Sigmoid colon (tissue), 6 donors: ENCODE measurements at regions not wholly inside any gene's neighbourhood (a gene's known extent, or its start where the extent isn't known, plus 50 kb on each side); places are given as distances from the start of the nearest gene placed in this dataset.
"Not testable (repeated sequence)": the region's sequence is repeated elsewhere in the genome, so short reads cannot be mapped to it uniquely, and the experiment has no call there.

Experiments
- DNase-seq: peaks from one replicate; pipeline ENCODE4 v3.0.0-alpha.2; 2019
- H3K27ac ChIP-seq, 4 donors: fragments of 200-600 bp; sonication (generic); one replicate each; pipeline ENCODE4 v1.5.1; 2016 to 2019; ENCODE audit warnings: mild to moderate bottlenecking in 1 of 4
- H3K27me3 ChIP-seq, 3 donors: fragments of 200-600 bp; sonication (generic); one replicate each; pipeline ENCODE4 v1.5.1; 2019; ENCODE audit warnings: mild to moderate bottlenecking in 1 of 3
- H3K36me3 ChIP-seq, 4 donors: fragments of 200-600 bp; sonication (generic); one replicate each; pipeline ENCODE4 v1.5.1; 2016 to 2019
- H3K4me1 ChIP-seq, 4 donors: fragments of 200-600 bp; sonication (generic); one replicate each; pipeline ENCODE4 v1.5.1; 2017 to 2019
- H3K4me3 ChIP-seq, 4 donors: fragments of 200-600 bp; sonication (generic); one replicate each; pipeline ENCODE4 v1.5.1; 2017 to 2019; ENCODE audit warnings: mild to moderate bottlenecking in 2 of 4, moderate library complexity in 1 of 4
- H3K9me3 ChIP-seq, 4 donors: fragments of 200-600 bp in 3 of 4; sonication (generic) in 3 of 4; one replicate each; pipeline versions ENCODE4 v1.5.1 to v1.6.1; 2013 to 2019
- EP300 ChIP-seq, 4 donors: sonication (generic); formaldehyde crosslinking; IDR thresholded peaks; one replicate each; pipeline ENCODE4 v1.6.1; 2017; ENCODE audit warnings: antibody characterized with exemption in 4 of 4
- POLR2A ChIP-seq, 2 donors: fragments of 450-650 bp; IDR thresholded peaks; one replicate each; pipeline ENCODE4 v1.6.1; 2016; ENCODE audit warnings: antibody characterized with exemption in 2 of 2, mild to moderate bottlenecking in 2 of 2, moderate library complexity in 2 of 2
- POLR2AphosphoS5 ChIP-seq, 4 donors: sonication (generic); formaldehyde crosslinking; IDR thresholded peaks; one replicate each; pipeline ENCODE4 v1.6.1; 2017; ENCODE audit warnings: antibody characterized with exemption in 4 of 4
- WGBS, 2 donors: extraction: QIAGEN DNeasy Blood & Tissue Kit; methylation state at CpG; one replicate each; pipeline ENCODE4 v1.1.7; 2013; 5-methylcytosine and 5-hydroxymethylcytosine counted together
- intact Hi-C: fragments of 100-400 bp; cut with DNase I; formaldehyde crosslinking; loops from one replicate; pipeline ENCODE4 v1.15.1; 2023
- TF ChIP-seq, protein P1 (sequence below), 4 experiments: fragments of 450-650 bp in 3 of 4; fragments of 200-600 bp in 1 of 4; IDR thresholded peaks; one replicate each; pipeline ENCODE4 v1.5.1; 2016 to 2019; ENCODE audit warnings: antibody characterized with exemption in 4 of 4, mild to moderate bottlenecking in 3 of 4, moderate library complexity in 2 of 4
- donor health status: healthy with polysubstance abuse.
- donor health status: healthy.

DNA sequence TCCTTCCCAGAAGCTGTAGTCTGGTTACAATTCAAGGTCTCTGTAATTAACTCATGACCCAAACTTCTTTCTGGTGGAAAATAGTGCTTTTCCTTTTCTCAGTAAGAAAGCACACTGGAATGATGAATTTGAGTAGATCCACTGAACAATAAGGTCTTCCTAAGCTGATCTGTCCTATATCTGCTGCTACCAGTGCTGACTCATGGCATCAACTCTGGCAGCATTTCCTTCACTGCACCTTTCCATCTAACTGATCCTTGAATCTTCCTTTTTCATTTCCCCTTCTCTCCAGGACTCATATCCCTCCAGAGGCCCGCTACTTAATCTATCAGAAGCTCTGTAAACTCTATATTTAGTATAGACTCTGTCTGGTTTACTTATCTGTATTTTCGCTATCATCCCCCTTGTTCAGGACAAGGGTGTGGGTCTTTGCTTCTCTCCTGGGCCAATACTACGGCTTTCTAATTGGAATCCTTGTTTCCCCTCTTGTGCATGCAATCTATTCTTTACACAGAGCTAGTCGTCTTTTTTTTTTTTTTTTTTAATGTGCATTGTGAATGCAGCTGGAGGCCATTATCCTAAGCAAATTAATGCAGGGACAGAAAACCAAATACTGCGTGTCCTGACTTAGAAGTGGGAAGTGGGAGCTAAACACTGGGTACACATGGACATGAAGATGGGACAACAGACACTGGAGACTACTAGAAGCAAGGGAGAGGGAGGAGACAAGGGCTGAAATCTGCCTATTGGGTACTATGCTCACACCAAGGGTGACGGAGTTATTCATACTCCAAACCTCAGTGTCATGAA is 192.2 kb upstream of the RPS23 start:
- no peaks in the 10 kb centered on the region for H3K27me3 ChIP-seq
- no peak overlapping the region for H3K4me3 ChIP-seq
- TF ChIP-seq POLR2AphosphoS5 (IDR thresholded peaks at IDR 0.05) (no peak), POLR2A (IDR thresholded peaks at IDR 0.05) (no peak), EP300 (IDR thresholded peaks at IDR 0.05) (no peak)
- TF ChIP-seq, protein P1, sequence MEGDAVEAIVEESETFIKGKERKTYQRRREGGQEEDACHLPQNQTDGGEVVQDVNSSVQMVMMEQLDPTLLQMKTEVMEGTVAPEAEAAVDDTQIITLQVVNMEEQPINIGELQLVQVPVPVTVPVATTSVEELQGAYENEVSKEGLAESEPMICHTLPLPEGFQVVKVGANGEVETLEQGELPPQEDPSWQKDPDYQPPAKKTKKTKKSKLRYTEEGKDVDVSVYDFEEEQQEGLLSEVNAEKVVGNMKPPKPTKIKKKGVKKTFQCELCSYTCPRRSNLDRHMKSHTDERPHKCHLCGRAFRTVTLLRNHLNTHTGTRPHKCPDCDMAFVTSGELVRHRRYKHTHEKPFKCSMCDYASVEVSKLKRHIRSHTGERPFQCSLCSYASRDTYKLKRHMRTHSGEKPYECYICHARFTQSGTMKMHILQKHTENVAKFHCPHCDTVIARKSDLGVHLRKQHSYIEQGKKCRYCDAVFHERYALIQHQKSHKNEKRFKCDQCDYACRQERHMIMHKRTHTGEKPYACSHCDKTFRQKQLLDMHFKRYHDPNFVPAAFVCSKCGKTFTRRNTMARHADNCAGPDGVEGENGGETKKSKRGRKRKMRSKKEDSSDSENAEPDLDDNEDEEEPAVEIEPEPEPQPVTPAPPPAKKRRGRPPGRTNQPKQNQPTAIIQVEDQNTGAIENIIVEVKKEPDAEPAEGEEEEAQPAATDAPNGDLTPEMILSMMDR (IDR thresholded peaks at IDR 0.05), result no peak
- no peak for DNase-seq
- no peaks in the 10 kb centered on the region for H3K36me3 ChIP-seq
- 87 to 91% methylated on average over 6 of the region's 6 CpGs for WGBS, 2 donors
- H3K4me1 ChIP-seq, result no peaks in the 10 kb centered on the region
- no peak overlapping the region for H3K27ac ChIP-seq
- intact Hi-C loops, result no loop called here
- H3K9me3 ChIP-seq, result no peaks in the 10 kb centered on the region

- no peak for DNase-seq
- intact Hi-C loops, result no loop called here
- Histone ChIP-seq H3K27me3 (no peaks in the 10 kb centered on the region), H3K9me3 (peaks cover 0 to 5% (median 2%) of the 10 kb centered on the region in 4 donors), H3K4me1 (no peaks in the 10 kb centered on the region), H3K4me3 (no peak overlapping the region), H3K36me3 (no peaks in the 10 kb centered on the region), H3K27ac (no peak overlapping the region)
- TF ChIP-seq, protein P1 (IDR thresholded peaks at IDR 0.05), result no peak
- TF ChIP-seq POLR2A (IDR thresholded peaks at IDR 0.05) (no peak), POLR2AphosphoS5 (IDR thresholded peaks at IDR 0.05) (no peak), EP300 (IDR thresholded peaks at IDR 0.05) (no peak)
- WGBS, 2 donors, result 82 to 90% methylated on average over 6 of the region's 6 CpGs
Observed at GRCh38 chr5:82466986-82467561, 188.9 kb upstream of the RPS23 start.

DNA sequence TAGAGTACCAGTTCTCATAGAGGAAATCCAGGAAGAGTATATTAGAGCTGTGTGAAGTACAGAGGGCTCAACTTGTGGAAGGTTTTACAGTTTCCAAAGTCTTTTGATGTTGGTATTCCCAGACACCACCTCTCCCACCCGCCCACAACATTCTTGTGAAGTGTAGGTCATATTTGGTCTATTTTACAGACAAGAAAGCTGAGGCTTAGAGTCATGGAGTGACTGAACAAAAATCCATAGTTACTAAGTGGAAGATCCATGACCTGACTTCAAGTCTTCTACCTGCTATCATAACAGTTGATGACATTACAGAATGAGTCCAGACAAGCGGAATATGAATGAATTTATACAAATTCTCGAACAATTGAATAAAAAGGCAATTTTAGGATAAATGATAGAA is 187.1 kb upstream of the RPS23 start:
- Histone ChIP-seq H3K9me3 (peaks cover 0 to 10% (median 2%) of the 10 kb centered on the region in 4 donors), H3K27ac (no peak overlapping the region), H3K27me3 (no peaks in the 10 kb centered on the region), H3K36me3 (no peaks in the 10 kb centered on the region), H3K4me3 (no peak overlapping the region), H3K4me1 (no peaks in the 10 kb centered on the region)
- intact Hi-C loops, result no loop called here
- no peak for DNase-seq
- TF ChIP-seq, protein P1 (IDR thresholded peaks at IDR 0.05), result no peak
- no peak for TF ChIP-seq POLR2AphosphoS5 (IDR thresholded peaks at IDR 0.05)
- TF ChIP-seq POLR2A (IDR thresholded peaks at IDR 0.05), result no peak
- no peak for TF ChIP-seq EP300 (IDR thresholded peaks at IDR 0.05)
- WGBS, 2 donors, result 94 to 95% methylated on average over 3 of the region's 3 CpGs

DNA sequence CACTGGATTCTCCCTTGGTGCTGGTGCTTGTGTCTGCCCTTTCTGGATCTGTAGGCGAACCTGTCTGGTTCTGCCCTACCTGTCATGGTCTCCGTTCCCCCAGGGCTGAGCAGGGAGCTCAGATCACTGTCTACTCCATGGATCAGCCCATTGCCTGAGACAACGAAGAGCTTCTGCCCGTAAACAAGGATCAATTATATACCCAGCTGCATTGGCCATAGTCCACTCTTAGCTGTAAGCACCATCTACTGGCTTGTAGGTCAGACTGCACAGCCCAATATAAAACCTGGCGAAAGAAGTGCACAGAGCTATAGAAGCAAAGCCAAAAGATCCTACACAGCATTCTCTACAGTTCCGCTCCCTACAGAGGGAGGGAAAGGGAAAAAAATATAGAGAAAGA is 181.5 kb upstream of the RPS23 start:
- Histone ChIP-seq H3K27ac (no peak overlapping the region), H3K9me3 (peaks cover 0 to 10% (median 2%) of the 10 kb centered on the region in 4 donors), H3K4me1 (no peaks in the 10 kb centered on the region), H3K4me3 (no peak overlapping the region), H3K27me3 (no peaks in the 10 kb centered on the region), H3K36me3 (no peaks in the 10 kb centered on the region)
- WGBS, 2 donors, result 95 to 96% methylated on average over 6 of the region's 6 CpGs
- DNase-seq, result no peak
- TF ChIP-seq POLR2A (IDR thresholded peaks at IDR 0.05) (no peak), POLR2AphosphoS5 (IDR thresholded peaks at IDR 0.05) (no peak), EP300 (IDR thresholded peaks at IDR 0.05) (no peak)
- TF ChIP-seq, protein P1 (IDR thresholded peaks at IDR 0.05), result no peak
- intact Hi-C loops, result no loop called here

DNA sequence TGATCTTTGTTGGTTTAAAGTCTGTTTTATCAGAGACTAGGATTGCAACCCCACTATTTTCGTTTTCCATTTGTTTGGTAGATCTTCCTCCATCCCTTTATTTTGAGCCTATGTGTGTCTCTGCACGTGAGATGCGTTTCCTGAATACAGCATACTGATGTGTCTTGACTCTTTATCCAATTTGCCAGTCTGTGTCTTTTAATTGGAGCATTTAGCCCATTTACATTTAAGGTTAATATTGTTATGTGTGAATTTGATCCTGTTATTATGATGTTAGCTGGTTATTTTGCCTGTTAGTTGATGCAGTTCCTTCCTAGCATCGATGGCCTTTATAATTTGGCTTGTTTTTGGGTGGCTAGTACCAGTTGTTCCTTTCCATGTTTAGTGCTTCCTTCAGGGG is 177.2 kb upstream of the RPS23 start:
- H3K4me1 ChIP-seq, intact Hi-C loops, H3K27ac ChIP-seq, H3K36me3 ChIP-seq, H3K9me3 ChIP-seq, DNase-seq, H3K4me3 ChIP-seq, H3K27me3 ChIP-seq: not testable (repeated sequence)
- 89 to 91% methylated on average over 4 of the region's 4 CpGs for WGBS, 2 donors
